ENCODE measurements at regions not wholly inside any gene's neighbourhood (a gene's known extent, or its start where the extent isn't known, plus 50 kb on each side); places are given as distances from the start of the nearest gene placed in this dataset.

DNA sequence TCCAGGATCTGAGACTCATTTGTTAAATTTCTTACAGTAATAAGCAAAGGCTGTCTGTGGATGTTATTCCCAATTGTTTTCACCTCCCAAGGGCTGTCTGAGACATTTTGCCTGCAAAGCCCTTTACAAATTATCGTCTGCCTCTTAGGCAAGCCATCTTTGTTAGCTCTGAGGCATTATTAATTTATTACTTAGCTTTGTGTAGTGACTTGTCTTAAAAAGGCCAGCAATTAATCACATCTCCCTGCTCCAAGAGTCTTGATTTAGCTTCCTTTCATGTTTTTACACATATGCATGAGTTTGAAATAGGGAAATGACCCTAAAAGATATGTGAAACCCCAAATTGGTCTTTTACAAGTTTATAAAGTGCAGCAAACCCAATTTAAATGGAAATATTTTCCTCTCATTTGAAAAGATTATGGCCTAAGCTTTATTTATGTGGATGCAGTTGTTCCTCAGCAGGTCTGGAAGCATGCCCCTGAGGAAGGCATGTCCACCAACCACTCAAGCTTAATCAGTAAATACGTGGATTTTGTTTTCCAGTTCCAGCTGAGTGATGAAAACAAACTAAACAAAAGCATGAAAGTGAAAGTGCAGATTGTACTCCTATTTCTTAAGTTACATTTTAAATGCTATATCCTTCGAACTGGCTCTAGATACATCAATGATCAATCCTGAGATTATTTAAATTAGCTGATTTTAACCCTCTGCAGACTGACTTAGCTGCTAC lies 173.6 kb upstream of the LNX1 start:
- no peak for DNase-seq

GRCh38 chr4:53763813-53764597 lies 172.7 kb upstream of the LNX1 start:
- no peak for DNase-seq

DNA sequence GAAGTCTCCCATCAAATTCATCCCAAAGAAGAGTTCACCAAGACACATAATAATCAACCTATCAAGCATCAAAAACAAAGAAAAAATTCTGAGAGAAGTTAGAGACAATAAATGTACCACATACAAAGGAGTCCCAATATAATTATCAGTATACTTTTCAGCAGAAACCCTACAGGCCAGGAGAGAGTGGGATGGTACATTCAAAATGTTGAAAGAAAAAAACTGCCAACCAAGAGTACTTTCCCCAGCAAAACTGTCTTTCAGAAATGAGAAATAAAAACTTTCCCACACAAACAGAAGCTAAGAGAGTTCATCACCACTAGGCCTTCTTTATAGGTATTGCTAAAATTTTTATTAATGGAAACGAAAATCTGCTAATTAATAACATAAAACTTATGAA lies 164.4 kb upstream of the LNX1 start:
- no peak for DNase-seq

- DNase-seq: no peak
These were observed 160.8 kb upstream of the LNX1 start for GRCh38 chr4:53752124-53752523.

DNA sequence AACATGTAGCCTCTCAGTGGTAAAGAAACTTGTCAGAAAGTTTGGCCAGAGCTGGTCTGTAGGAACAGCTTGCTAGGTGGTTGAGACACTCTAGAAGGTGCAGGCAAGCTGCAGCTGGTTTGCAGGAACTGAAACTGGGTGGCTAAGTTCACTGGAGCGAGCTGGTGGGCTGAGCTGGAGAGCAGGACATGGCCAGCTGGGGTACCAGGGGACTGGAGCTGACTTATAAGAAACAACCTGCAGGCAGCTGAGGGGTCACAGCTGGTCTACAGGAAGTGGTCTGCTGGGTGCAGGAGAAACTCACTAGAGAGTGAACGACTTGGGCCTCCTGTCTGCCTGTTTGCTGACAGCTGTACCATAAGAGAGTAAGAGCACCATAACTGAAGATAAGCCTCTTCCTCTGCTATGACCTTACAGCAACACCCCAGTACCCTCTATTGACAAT lies 157.1 kb upstream of the LNX1 start:
- no peak for DNase-seq

DNA sequence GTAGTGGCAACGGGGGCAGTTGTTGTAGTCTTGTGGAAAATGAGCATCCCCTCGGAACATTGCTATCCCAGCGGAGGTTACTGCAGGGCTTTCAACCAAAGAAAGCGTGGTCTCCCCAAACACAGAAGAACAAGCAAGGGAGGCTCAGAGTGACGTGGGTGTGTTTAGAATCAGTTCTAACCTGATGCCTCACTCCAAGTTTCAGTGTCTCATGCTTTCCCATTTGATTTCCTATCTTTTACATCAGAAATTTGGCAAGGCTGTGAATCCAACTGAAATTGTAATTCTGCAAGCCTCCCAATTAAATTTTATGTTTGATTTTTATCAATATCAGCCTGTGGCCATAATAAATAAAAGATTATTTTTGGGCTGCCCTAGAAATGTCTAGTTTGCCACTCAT lies 156.1 kb upstream of the LNX1 start:
- DNase-seq: no peak

GRCh38 chr4:53744446-53745160 lies 153.3 kb upstream of the LNX1 start:
- DNase-seq: no peak

- no peak for DNase-seq
These were observed 143.5 kb upstream of the LNX1 start for GRCh38 chr4:53734584-53735353.

DNA sequence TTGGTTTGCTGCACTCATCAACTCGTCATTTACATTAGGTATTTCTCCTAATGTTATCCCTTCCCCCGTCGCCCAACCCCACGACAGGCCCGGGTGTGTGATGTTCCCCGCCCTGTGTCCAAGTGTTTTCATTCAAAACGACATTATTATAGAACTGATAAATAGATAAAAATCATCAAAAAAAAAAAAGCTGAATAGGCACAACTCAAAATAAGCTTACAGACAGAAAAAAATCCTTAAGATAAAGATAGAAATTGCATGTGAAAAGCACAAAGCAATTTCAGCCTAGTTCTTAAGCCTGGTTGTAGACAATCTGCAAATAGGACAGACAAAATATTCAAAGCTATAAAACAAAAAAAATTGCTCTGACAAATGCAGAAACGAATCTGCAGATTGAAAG lies 142.9 kb upstream of the LNX1 start:
- no peak for DNase-seq

- DNase-seq: no peak
These were observed 141.4 kb upstream of the LNX1 start for GRCh38 chr4:53732661-53733060.

GRCh38 chr4:53730031-53730805 lies 138.9 kb upstream of the LNX1 start:
- DNase-seq: no peak

DNA sequence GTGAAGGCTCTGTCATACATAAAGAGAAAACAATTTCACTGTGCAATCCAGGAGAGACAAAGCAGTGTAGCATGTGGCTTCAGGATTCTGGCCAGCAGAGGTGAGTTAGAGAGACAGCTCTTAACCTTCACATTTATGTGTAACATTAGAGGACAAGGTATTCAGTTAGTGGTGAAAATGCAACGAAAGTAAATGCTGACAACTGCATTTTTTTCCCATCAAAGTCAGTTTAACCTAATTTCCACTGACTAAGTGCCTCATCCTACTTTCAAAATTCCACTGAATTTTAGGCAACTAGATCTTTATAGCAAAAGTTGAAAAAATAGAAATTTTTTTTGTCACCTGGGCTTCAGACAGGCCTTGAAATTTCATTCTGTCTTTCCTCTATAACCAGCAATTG lies 130.8 kb upstream of the LNX1 start:
- DNase-seq: no peak

DNA sequence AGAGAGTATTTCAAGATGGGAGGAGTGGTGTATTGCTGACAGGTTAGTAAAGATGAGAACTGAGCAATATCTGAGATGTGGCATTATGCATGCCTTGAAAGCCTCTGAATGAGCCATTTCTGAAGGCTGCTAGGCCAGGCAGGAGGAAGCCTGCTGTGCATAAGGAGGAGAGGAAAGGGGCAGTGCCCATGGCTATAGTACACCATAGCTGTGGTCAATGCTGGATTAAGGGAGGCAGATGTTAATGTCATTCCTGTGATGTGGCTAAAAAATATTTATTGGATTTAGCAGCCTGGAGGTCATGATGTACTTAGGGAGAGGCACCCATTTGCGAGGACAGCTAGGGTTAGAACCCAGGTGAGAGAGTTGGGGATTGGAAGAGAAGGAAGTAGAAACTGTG lies 130.0 kb upstream of the LNX1 start:
- no peak for DNase-seq

GRCh38 chr4:53720776-53721175 lies 129.5 kb upstream of the LNX1 start:
- no peak for DNase-seq

GRCh38 chr4:53717064-53717549 lies 125.8 kb upstream of the LNX1 start:
- DNase-seq: no peak

GRCh38 chr4:53716471-53717063 lies 125.3 kb upstream of the LNX1 start:
- no peak for DNase-seq

GRCh38 chr4:53716011-53716410 lies 124.7 kb upstream of the LNX1 start:
- no peak for DNase-seq

DNA sequence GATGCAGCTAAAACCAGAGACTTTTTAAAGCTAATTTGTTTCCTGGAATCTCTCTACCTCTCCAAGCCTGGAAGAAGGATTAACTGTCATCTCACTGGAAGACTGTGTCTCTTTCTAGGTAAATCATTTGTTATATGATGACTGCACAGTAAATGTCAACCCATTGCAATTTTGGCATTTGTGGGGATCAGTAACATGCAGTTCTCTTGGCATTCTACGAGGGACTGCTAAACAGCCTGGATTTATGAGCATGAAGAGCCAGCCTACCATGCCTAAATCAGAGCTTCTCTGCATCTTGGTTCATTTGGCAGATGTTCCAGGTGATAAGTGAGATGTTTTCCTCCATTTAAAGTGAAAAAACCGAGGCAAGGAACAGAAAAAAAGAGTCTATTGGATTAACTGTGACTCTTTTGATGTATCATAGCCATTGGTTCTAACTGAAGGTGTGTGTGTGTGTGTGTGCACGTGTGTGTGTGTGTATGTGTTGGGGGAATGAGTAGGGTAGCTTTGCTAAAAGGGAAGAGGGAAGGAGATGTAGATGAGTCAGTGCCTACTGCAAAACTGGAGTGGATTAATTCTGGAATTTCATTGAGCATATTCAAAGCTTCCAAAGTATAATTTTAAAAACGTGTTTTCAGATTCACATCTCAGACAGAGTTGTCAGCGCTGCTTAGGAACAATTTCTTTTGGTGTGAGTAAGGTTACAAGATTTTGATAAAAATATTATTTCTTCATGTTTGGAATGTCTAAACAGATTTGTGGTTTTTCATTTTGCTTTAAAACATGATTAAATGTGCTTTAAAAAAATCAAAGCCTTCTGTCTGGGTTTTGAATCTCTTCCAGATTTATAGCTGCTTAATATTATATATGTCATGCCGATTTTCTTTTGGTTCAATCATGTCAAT lies 123.2 kb upstream of the LNX1 start:
- no peak for DNase-seq

DNA sequence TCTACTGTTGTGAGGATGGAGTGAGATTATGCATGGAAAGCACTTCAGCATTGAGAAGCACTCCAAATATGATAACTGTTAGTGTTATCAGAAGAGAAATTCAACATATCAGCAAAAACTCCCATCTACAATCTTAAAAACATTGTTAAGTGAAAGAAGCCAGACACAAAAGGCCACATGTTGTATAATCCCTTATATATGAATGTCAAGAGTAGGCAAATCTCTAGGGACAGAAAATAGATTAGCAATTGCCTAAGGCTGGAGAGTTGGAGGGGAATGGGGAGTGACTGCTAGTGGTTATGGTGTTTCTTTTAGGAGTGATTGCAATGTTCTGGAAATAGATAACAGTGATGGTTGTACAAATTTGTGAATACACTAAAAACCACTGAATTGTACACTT lies 122.5 kb upstream of the LNX1 start:
- DNase-seq: no peak

GRCh38 chr4:53713296-53713695 lies 122.0 kb upstream of the LNX1 start:
- DNase-seq: no peak

All from GOT3 (cell line).